IPS-20b (cell line): ENCODE measurements at regions not wholly inside any gene's neighbourhood (a gene's known extent, or its start where the extent isn't known, plus 50 kb on each side); places are given as distances from the start of the nearest gene placed in this dataset.

Experiments
- H3K27ac ChIP-seq: one replicate; pipeline ENCODE4 v1.5.1; 2013; ENCODE audit warnings: low read length
- H3K27me3 ChIP-seq: 2 replicates; pipeline ENCODE4 v1.6.1; 2013; ENCODE audit warnings: mild to moderate bottlenecking, low read length, inconsistent platforms; ENCODE audit not compliant: insufficient read depth
- H3K36me3 ChIP-seq: 2 replicates; pipeline ENCODE4 v1.6.1; 2013; ENCODE audit warnings: low read depth, mild to moderate bottlenecking, inconsistent platforms, low read length, moderate library complexity; ENCODE audit not compliant: insufficient read depth
- H3K4me1 ChIP-seq: 2 replicates; pipeline ENCODE4 v1.6.1; 2013; ENCODE audit warnings: mild to moderate bottlenecking, control low read depth, inconsistent platforms, low read length, moderate library complexity; ENCODE audit not compliant: insufficient read depth
- H3K4me3 ChIP-seq: 2 replicates; pipeline ENCODE4 v1.5.1; 2013; ENCODE audit warnings: mild to moderate bottlenecking, low read length, inconsistent platforms
- H3K9ac ChIP-seq: 2 replicates; pipeline ENCODE4 v1.6.1; 2013; ENCODE audit warnings: low read depth, mild to moderate bottlenecking, inconsistent platforms, low read length, moderate library complexity
- H3K9me3 ChIP-seq: 2 replicates; pipeline ENCODE4 v1.6.1; 2013; ENCODE audit warnings: mild to moderate bottlenecking, low read depth, low read length, inconsistent platforms; ENCODE audit not compliant: insufficient read depth

- H3K9me3 ChIP-seq = no peaks in the 10 kb centered on the region
- H3K27me3 ChIP-seq = no peaks in the 10 kb centered on the region
- no peaks in the 10 kb centered on the region for H3K36me3 ChIP-seq
- H3K9ac ChIP-seq = no peak overlapping the region
- no peaks in the 10 kb centered on the region for H3K4me1 ChIP-seq
- no peak overlapping the region for H3K4me3 ChIP-seq
- H3K27ac ChIP-seq = no peak overlapping the region
These were observed 76.8 kb upstream of the FRMD4A start for GRCh38 chr10:14407567-14407966.

GRCh38 chr10:14405076-14406065 lies 74.6 kb upstream of the FRMD4A start:
- Histone ChIP-seq H3K36me3 (no peaks in the 10 kb centered on the region), H3K9me3 (no peaks in the 10 kb centered on the region), H3K4me3 (no peak overlapping the region), H3K9ac (no peak overlapping the region), H3K27me3 (no peaks in the 10 kb centered on the region), H3K4me1 (peaks cover 9% of the 10 kb centered on the region; the same call in 1 of the 2 replicates), H3K27ac (no peak overlapping the region)

- Histone ChIP-seq H3K36me3 (no peaks in the 10 kb centered on the region), H3K9me3 (no peaks in the 10 kb centered on the region), H3K4me3 (no peak overlapping the region), H3K9ac (no peak overlapping the region), H3K4me1 (peaks cover 9% of the 10 kb centered on the region; the same call in 1 of the 2 replicates), H3K27me3 (no peaks in the 10 kb centered on the region), H3K27ac (no peak overlapping the region)
These were observed 73.3 kb upstream of the FRMD4A start for GRCh38 chr10:14403881-14404623.

GRCh38 chr10:14403359-14403758 lies 72.6 kb upstream of the FRMD4A start:
- no peak overlapping the region for H3K27ac ChIP-seq
- H3K9ac ChIP-seq = no peak overlapping the region
- no peaks in the 10 kb centered on the region for H3K36me3 ChIP-seq
- H3K27me3 ChIP-seq = no peaks in the 10 kb centered on the region
- no peak overlapping the region for H3K4me3 ChIP-seq
- peaks cover 9% of the 10 kb centered on the region; the same call in 1 of the 2 replicates for H3K4me1 ChIP-seq
- no peaks in the 10 kb centered on the region for H3K9me3 ChIP-seq

GRCh38 chr10:14399641-14400040 lies 68.9 kb upstream of the FRMD4A start:
- Histone ChIP-seq H3K4me1 (peaks cover 9% of the 10 kb centered on the region; the same call in 1 of the 2 replicates), H3K27ac (no peak overlapping the region), H3K27me3 (no peaks in the 10 kb centered on the region), H3K4me3 (no peak overlapping the region), H3K9me3 (no peaks in the 10 kb centered on the region), H3K9ac (no peak overlapping the region), H3K36me3 (no peaks in the 10 kb centered on the region)

- Histone ChIP-seq H3K27me3 (no peaks in the 10 kb centered on the region), H3K36me3 (no peaks in the 10 kb centered on the region), H3K9me3 (no peaks in the 10 kb centered on the region), H3K4me3 (no peak overlapping the region), H3K9ac (no peak overlapping the region), H3K27ac (no peak overlapping the region), H3K4me1 (peaks cover 14% of the 10 kb centered on the region)
These were observed 66.3 kb upstream of the FRMD4A start for GRCh38 chr10:14397066-14397465.

- H3K4me3 ChIP-seq = no peak overlapping the region
- no peaks in the 10 kb centered on the region for H3K27me3 ChIP-seq
- H3K9me3 ChIP-seq = no peaks in the 10 kb centered on the region
- no peak overlapping the region for H3K27ac ChIP-seq
- H3K36me3 ChIP-seq = no peaks in the 10 kb centered on the region
- no peak overlapping the region for H3K9ac ChIP-seq
- H3K4me1 ChIP-seq = peaks cover 14% of the 10 kb centered on the region
These were observed 65.8 kb upstream of the FRMD4A start for GRCh38 chr10:14396411-14397048.

GRCh38 chr10:14394179-14394578 lies 63.5 kb upstream of the FRMD4A start:
- Histone ChIP-seq H3K27me3 (no peaks in the 10 kb centered on the region), H3K36me3 (no peaks in the 10 kb centered on the region), H3K9ac (no peak overlapping the region), H3K27ac (no peak overlapping the region), H3K4me1 (peaks cover 5% of the 10 kb centered on the region; the same call in 1 of the 2 replicates), H3K4me3 (no peak overlapping the region), H3K9me3 (no peaks in the 10 kb centered on the region)

- Histone ChIP-seq H3K4me1 (peaks cover 5% of the 10 kb centered on the region; the same call in 1 of the 2 replicates), H3K27me3 (no peaks in the 10 kb centered on the region), H3K4me3 (no peak overlapping the region), H3K36me3 (no peaks in the 10 kb centered on the region), H3K27ac (no peak overlapping the region), H3K9me3 (no peaks in the 10 kb centered on the region), H3K9ac (no peak overlapping the region)
These were observed 60.6 kb upstream of the FRMD4A start for GRCh38 chr10:14391342-14391741.

GRCh38 chr10:14389981-14390590 lies 59.4 kb upstream of the FRMD4A start:
- Histone ChIP-seq H3K4me3 (no peak overlapping the region), H3K4me1 (peaks cover 5% of the 10 kb centered on the region; the same call in 1 of the 2 replicates), H3K27me3 (no peaks in the 10 kb centered on the region), H3K36me3 (no peaks in the 10 kb centered on the region), H3K9me3 (no peaks in the 10 kb centered on the region), H3K9ac (no peak overlapping the region), H3K27ac (no peak overlapping the region)
